ENCODE measurements at regions not wholly inside any gene's neighbourhood (a gene's known extent, or its start where the extent isn't known, plus 50 kb on each side); places are given as distances from the start of the nearest gene placed in this dataset.
"Not testable (repeated sequence)": the region's sequence is repeated elsewhere in the genome, so short reads cannot be mapped to it uniquely, and the experiment has no call there.

GRCh38 chrX:78822157-78822690 lies 74.7 kb downstream of the LPAR4 start:
- ATAC-seq = peak; percentile 69
- DNase-seq (ENCODE audit: missing footprints) = no peak
- intact Hi-C loops (cut with DNase I) = no loop called here

- DNase-seq (ENCODE audit: missing footprints) = no peak
- no peak for ATAC-seq
- intact Hi-C loops (cut with DNase I) = no loop called here
Observed at GRCh38 chrX:78831523-78831922, 84.0 kb downstream of the LPAR4 start.

- intact Hi-C loops (cut with DNase I) = no loop called here
- DNase-seq (ENCODE audit: missing footprints) (no peak), ATAC-seq (no peak)
Observed at GRCh38 chrX:78838709-78839108, 91.2 kb downstream of the LPAR4 start.

DNA sequence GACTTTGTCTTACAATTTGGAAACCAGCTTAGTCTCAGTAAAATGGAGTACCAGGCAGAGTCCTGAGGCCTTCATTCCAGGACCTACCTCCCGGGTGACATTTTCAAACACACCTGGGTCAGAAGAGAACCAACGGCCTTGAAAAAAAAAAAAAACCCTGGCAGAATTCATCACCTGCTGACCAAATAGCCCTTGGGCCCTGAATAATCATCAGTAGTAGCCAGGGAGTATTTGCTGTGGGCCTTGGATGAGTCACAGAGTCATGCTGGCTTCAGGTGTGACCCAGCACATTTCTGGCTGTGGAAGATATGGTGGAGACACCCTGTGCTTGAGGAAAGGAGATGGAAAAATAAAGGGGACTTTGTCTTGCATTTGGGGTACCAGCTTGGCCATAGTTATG lies 92.2 kb downstream of the LPAR4 start:
- no peak for DNase-seq (ENCODE audit: missing footprints)
- no peak for ATAC-seq
- intact Hi-C loops (cut with DNase I) = no loop called here

DNA sequence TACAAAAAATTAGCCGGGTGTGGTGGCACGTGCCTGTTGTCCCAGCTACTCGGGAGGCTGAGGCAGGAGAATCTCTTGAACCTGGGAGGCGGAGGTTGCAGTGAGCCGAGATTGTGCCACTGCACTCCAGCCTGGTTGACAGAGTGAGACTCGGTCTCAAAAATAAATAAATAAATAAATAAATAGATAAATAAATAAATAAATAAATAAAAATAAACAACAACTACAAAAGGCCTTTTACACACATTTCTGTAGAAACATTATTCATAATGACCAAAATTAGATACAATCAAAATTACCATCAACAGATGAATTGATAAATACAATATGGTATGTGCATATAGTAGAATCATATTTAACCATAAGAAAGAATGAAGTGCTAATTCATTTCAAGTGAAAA lies 96.7 kb downstream of the LPAR4 start:
- intact Hi-C loops (cut with DNase I) = not testable (repeated sequence)

GRCh38 chrX:78881248-78881647 lies 63.9 kb upstream of the P2RY10 start:
- DNase-seq (ENCODE audit: missing footprints); intact Hi-C loops (cut with DNase I); ATAC-seq: not testable (repeated sequence)

More for the DNA sequence above, 96.7 kb downstream of the LPAR4 start:
- not testable (repeated sequence) for DNase-seq (ENCODE audit: missing footprints); ATAC-seq

GRCh38 chrX:78886550-78886949 lies 58.6 kb upstream of the P2RY10 start:
- DNase-seq (ENCODE audit: missing footprints) = no peak
- intact Hi-C loops (cut with DNase I) = no loop called here
- ATAC-seq = no peak
